ENCODE measurements at regions not wholly inside any gene's neighbourhood (a gene's known extent, or its start where the extent isn't known, plus 50 kb on each side); places are given as distances from the start of the nearest gene placed in this dataset.
"Not testable (repeated sequence)": the region's sequence is repeated elsewhere in the genome, so short reads cannot be mapped to it uniquely, and the experiment has no call there.

- not testable (repeated sequence) for H3K4me1 Mint-ChIP-seq; DNase-seq; H3K36me3 Mint-ChIP-seq (ENCODE audit: low read depth); H3K4me3 Mint-ChIP-seq
- intact Hi-C loops (cut with micrococcal nuclease) = loop anchor here (5.0 kb wide), 1 partner anchor 292 kb away; no protein-coding TSS in a partner anchor
- Mint-ChIP-seq H3K27me3 (peaks cover 21% of the 10 kb centered on the region), H3K9me3 (peaks cover 28% of the 10 kb centered on the region), H3K27ac (peak overlapping the region; percentile 3)
Measured at GRCh38 chr3:192968901-192969300, 51.2 kb upstream of the MB21D2 start.

GRCh38 chr3:192980632-192981031 is 63.0 kb upstream of the MB21D2 start:
- H3K36me3 Mint-ChIP-seq (ENCODE audit: low read depth) = no peaks in the 10 kb centered on the region
- no peak for DNase-seq
- H3K27me3 Mint-ChIP-seq = peaks cover 28% of the 10 kb centered on the region
- H3K4me3 Mint-ChIP-seq = no peak overlapping the region
- no peaks in the 10 kb centered on the region for H3K4me1 Mint-ChIP-seq
- intact Hi-C loops (cut with micrococcal nuclease) = no loop called here
- H3K27ac Mint-ChIP-seq = no peak overlapping the region
- H3K9me3 Mint-ChIP-seq = peaks cover 13% of the 10 kb centered on the region

- Mint-ChIP-seq H3K27ac (no peak overlapping the region), H3K4me1 (no peaks in the 10 kb centered on the region), H3K4me3 (no peak overlapping the region), H3K36me3 (ENCODE audit: low read depth) (no peaks in the 10 kb centered on the region), H3K27me3 (peaks cover 10% of the 10 kb centered on the region), H3K9me3 (no peaks in the 10 kb centered on the region)
- intact Hi-C loops (cut with micrococcal nuclease) = no loop called here
- DNase-seq = no peak
Measured at GRCh38 chr3:192986379-192986778, 68.7 kb upstream of the MB21D2 start.

- Mint-ChIP-seq H3K27ac (no peak overlapping the region), H3K36me3 (ENCODE audit: low read depth) (no peaks in the 10 kb centered on the region)
- intact Hi-C loops (cut with micrococcal nuclease) = no loop called here
Measured at GRCh38 chr3:192991356-192991755, 73.7 kb upstream of the MB21D2 start.

GRCh38 chr3:192992361-192992760 is 74.7 kb upstream of the MB21D2 start:
- no peaks in the 10 kb centered on the region for H3K36me3 Mint-ChIP-seq (ENCODE audit: low read depth)
- H3K27ac Mint-ChIP-seq = no peak overlapping the region
- no peak overlapping the region for H3K4me3 Mint-ChIP-seq
- H3K9me3 Mint-ChIP-seq = no peaks in the 10 kb centered on the region
- peaks cover 16% of the 10 kb centered on the region for H3K27me3 Mint-ChIP-seq
- DNase-seq = no peak
- intact Hi-C loops (cut with micrococcal nuclease) = no loop called here
- peaks cover 8% of the 10 kb centered on the region for H3K4me1 Mint-ChIP-seq

More at GRCh38 chr3:192991356-192991755, 73.7 kb upstream of the MB21D2 start:
- Mint-ChIP-seq H3K4me3 (no peak overlapping the region), H3K9me3 (no peaks in the 10 kb centered on the region), H3K27me3 (peaks cover 8% of the 10 kb centered on the region), H3K4me1 (peaks cover 8% of the 10 kb centered on the region)
- no peak for DNase-seq

GRCh38 chr3:192993411-192993810 is 75.8 kb upstream of the MB21D2 start:
- Mint-ChIP-seq H3K4me1 (peaks cover 8% of the 10 kb centered on the region), H3K4me3 (no peak overlapping the region), H3K27me3 (peaks cover 16% of the 10 kb centered on the region), H3K36me3 (ENCODE audit: low read depth) (no peaks in the 10 kb centered on the region), H3K9me3 (no peaks in the 10 kb centered on the region), H3K27ac (no peak overlapping the region)
- intact Hi-C loops (cut with micrococcal nuclease) = no loop called here
- DNase-seq = no peak

- H3K4me3 Mint-ChIP-seq; intact Hi-C loops (cut with micrococcal nuclease); H3K27ac Mint-ChIP-seq; DNase-seq; H3K4me1 Mint-ChIP-seq; H3K36me3 Mint-ChIP-seq (ENCODE audit: low read depth); H3K9me3 Mint-ChIP-seq: not testable (repeated sequence)
- peaks cover 10% of the 10 kb centered on the region for H3K27me3 Mint-ChIP-seq
Measured at GRCh38 chr3:193001113-193001512, 83.5 kb upstream of the MB21D2 start.

GRCh38 chr3:193003624-193004023 is 86.0 kb upstream of the MB21D2 start:
- H3K9me3 Mint-ChIP-seq; DNase-seq; H3K27ac Mint-ChIP-seq; intact Hi-C loops (cut with micrococcal nuclease); H3K4me3 Mint-ChIP-seq; H3K36me3 Mint-ChIP-seq (ENCODE audit: low read depth); H3K27me3 Mint-ChIP-seq: not testable (repeated sequence)
- H3K4me1 Mint-ChIP-seq = peaks cover 10% of the 10 kb centered on the region

GRCh38 chr3:193008654-193009053 is 91.0 kb upstream of the MB21D2 start:
- intact Hi-C loops (cut with micrococcal nuclease) = no loop called here
- Mint-ChIP-seq H3K9me3 (peaks cover 23% of the 10 kb centered on the region), H3K27me3 (peaks cover 2% of the 10 kb centered on the region), H3K4me1 (peaks cover 10% of the 10 kb centered on the region), H3K4me3 (no peak overlapping the region), H3K36me3 (ENCODE audit: low read depth) (peaks cover 6% of the 10 kb centered on the region), H3K27ac (no peak overlapping the region)
- no peak for DNase-seq

- peaks cover 6% of the 10 kb centered on the region for H3K36me3 Mint-ChIP-seq (ENCODE audit: low read depth)
- DNase-seq = no peak
- no peak overlapping the region for H3K4me3 Mint-ChIP-seq
- no peak overlapping the region for H3K27ac Mint-ChIP-seq
- peaks cover 2% of the 10 kb centered on the region for H3K27me3 Mint-ChIP-seq
- peaks cover 25% of the 10 kb centered on the region for H3K9me3 Mint-ChIP-seq
- intact Hi-C loops (cut with micrococcal nuclease) = no loop called here
- H3K4me1 Mint-ChIP-seq = peaks cover 10% of the 10 kb centered on the region
Measured at GRCh38 chr3:193010191-193010590, 92.5 kb upstream of the MB21D2 start.

- no peak overlapping the region for H3K4me3 Mint-ChIP-seq
- intact Hi-C loops (cut with micrococcal nuclease) = no loop called here
- peaks cover 6% of the 10 kb centered on the region for H3K27me3 Mint-ChIP-seq
- peaks cover 28% of the 10 kb centered on the region for H3K9me3 Mint-ChIP-seq
- H3K27ac Mint-ChIP-seq = no peak overlapping the region
- no peak for DNase-seq
- peaks cover 7% of the 10 kb centered on the region for H3K4me1 Mint-ChIP-seq
- peaks cover 6% of the 10 kb centered on the region for H3K36me3 Mint-ChIP-seq (ENCODE audit: low read depth)
Measured at GRCh38 chr3:193011958-193012357, 94.3 kb upstream of the MB21D2 start.

- peaks cover 19% of the 10 kb centered on the region for H3K9me3 Mint-ChIP-seq
- H3K4me3 Mint-ChIP-seq = no peak overlapping the region
- H3K27ac Mint-ChIP-seq = no peak overlapping the region
- H3K36me3 Mint-ChIP-seq (ENCODE audit: low read depth) = no peaks in the 10 kb centered on the region
- intact Hi-C loops (cut with micrococcal nuclease) = no loop called here
- DNase-seq = no peak
- peaks cover 2% of the 10 kb centered on the region for H3K4me1 Mint-ChIP-seq
- H3K27me3 Mint-ChIP-seq = peaks cover 4% of the 10 kb centered on the region
Measured at GRCh38 chr3:193014902-193015301, 97.2 kb upstream of the MB21D2 start.

GRCh38 chr3:193016437-193016901 is 98.8 kb upstream of the MB21D2 start:
- H3K9me3 Mint-ChIP-seq = peaks cover 19% of the 10 kb centered on the region
- DNase-seq = no peak
- peaks cover 4% of the 10 kb centered on the region for H3K27me3 Mint-ChIP-seq
- H3K36me3 Mint-ChIP-seq (ENCODE audit: low read depth) = no peaks in the 10 kb centered on the region
- no peak overlapping the region for H3K4me3 Mint-ChIP-seq
- H3K27ac Mint-ChIP-seq = no peak overlapping the region
- H3K4me1 Mint-ChIP-seq = peaks cover 2% of the 10 kb centered on the region
- intact Hi-C loops (cut with micrococcal nuclease) = no loop called here

- no peak overlapping the region for H3K4me3 Mint-ChIP-seq
- peaks cover 2% of the 10 kb centered on the region for H3K4me1 Mint-ChIP-seq
- peaks cover 3% of the 10 kb centered on the region for H3K27me3 Mint-ChIP-seq
- H3K27ac Mint-ChIP-seq = no peak overlapping the region
- DNase-seq = no peak
- intact Hi-C loops (cut with micrococcal nuclease) = no loop called here
- H3K9me3 Mint-ChIP-seq = no peaks in the 10 kb centered on the region
- H3K36me3 Mint-ChIP-seq (ENCODE audit: low read depth) = no peaks in the 10 kb centered on the region
Measured at GRCh38 chr3:193021506-193022010, 103.9 kb upstream of the MB21D2 start.

GRCh38 chr3:193023218-193023617 is 105.6 kb upstream of the MB21D2 start:
- Mint-ChIP-seq H3K27ac (no peak overlapping the region), H3K4me3 (no peak overlapping the region), H3K36me3 (ENCODE audit: low read depth) (no peaks in the 10 kb centered on the region), H3K9me3 (no peaks in the 10 kb centered on the region), H3K27me3 (peaks cover 10% of the 10 kb centered on the region), H3K4me1 (no peaks in the 10 kb centered on the region)
- no peak for DNase-seq
- intact Hi-C loops (cut with micrococcal nuclease) = no loop called here
